ENCODE measurements at regions not wholly inside any gene's neighbourhood (a gene's known extent, or its start where the extent isn't known, plus 50 kb on each side); places are given as distances from the start of the nearest gene placed in this dataset.

DNA sequence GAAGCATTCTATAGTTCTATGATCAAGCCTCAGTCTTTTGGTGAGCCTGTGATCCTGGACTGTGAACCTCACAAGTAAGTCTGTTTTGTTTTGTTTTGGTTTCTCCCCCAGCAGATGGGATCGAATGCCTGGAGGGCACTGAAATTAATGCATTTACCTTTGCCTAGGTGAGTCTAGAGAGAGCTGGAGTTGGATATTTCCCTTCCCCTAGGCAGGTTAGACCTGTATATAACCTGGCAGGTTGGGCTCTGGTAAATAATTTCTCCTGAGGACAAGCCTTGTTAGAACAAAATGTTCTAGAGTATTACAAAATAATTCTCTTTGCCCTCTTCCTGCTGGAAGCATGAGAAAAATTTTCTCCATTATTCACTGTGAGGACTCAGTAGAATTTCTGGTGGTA is 211.9 kb downstream of the TPRG1 start:
- TF ChIP-seq, protein P1, sequence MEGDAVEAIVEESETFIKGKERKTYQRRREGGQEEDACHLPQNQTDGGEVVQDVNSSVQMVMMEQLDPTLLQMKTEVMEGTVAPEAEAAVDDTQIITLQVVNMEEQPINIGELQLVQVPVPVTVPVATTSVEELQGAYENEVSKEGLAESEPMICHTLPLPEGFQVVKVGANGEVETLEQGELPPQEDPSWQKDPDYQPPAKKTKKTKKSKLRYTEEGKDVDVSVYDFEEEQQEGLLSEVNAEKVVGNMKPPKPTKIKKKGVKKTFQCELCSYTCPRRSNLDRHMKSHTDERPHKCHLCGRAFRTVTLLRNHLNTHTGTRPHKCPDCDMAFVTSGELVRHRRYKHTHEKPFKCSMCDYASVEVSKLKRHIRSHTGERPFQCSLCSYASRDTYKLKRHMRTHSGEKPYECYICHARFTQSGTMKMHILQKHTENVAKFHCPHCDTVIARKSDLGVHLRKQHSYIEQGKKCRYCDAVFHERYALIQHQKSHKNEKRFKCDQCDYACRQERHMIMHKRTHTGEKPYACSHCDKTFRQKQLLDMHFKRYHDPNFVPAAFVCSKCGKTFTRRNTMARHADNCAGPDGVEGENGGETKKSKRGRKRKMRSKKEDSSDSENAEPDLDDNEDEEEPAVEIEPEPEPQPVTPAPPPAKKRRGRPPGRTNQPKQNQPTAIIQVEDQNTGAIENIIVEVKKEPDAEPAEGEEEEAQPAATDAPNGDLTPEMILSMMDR (conservative IDR thresholded peaks at IDR 0.05; ENCODE audit: low read length), result no peak
- TF ChIP-seq EZH2phosphoT487 (IDR thresholded peaks at IDR 0.05; ENCODE audit: borderline replicate concordance, low read depth, low read length), result no peak

Measured in OCI-LY7 (cell line).